ENCODE measurements at regions not wholly inside any gene's neighbourhood (a gene's known extent, or its start where the extent isn't known, plus 50 kb on each side); places are given as distances from the start of the nearest gene placed in this dataset.

- H2BK120ac ChIP-seq (ENCODE audit: low read depth, low read length) = no peak overlapping the region
- no peaks in the 10 kb centered on the region for H3K4me1 ChIP-seq (ENCODE audit: control insufficient read depth, insufficient read depth, low read length)
- H4K8ac ChIP-seq (ENCODE audit: low read depth in 2 of 2, low read length in 2 of 2) = no peak overlapping the region
- no peak overlapping the region for H2BK15ac ChIP-seq (ENCODE audit: low read depth, low read length)
- no peaks in the 10 kb centered on the region for H3K9me1 ChIP-seq (ENCODE audit: insufficient read depth, low read length)
- H3K23ac ChIP-seq (ENCODE audit: low read depth, low read length) = no peak overlapping the region
- no peaks in the 10 kb centered on the region for H3K79me1 ChIP-seq (ENCODE audit: low read depth in 1 of 2, low read length in 2 of 2)
- POLR2A ChIA-PET (ENCODE audit: unreplicated experiment) = no interaction called here
- H3K4me2 ChIP-seq (ENCODE audit: low read depth, low read length) = no peak overlapping the region
- DNase-seq (no peak), ATAC-seq (ENCODE audit: low read depth) (no peak)
- no TSS peak for BruUV-seq (replicated peaks)
- no peak overlapping the region for H3K14ac ChIP-seq (replicated peaks; ENCODE audit: low read depth, low read length)
- no peaks in the 10 kb centered on the region for H3K27me3 ChIP-seq (ENCODE audit: control insufficient read depth, insufficient read depth, low read length)
- no peak overlapping the region for H2BK5ac ChIP-seq (ENCODE audit: low read depth, low read length, poor library complexity, severe bottlenecking)
- no peak overlapping the region for H3K56ac ChIP-seq (ENCODE audit: extremely low read depth, insufficient read depth, low read length)
- no peaks in the 10 kb centered on the region for H3K36me3 ChIP-seq (ENCODE audit: control insufficient read depth, insufficient read depth, low read length)
- H4K5ac ChIP-seq (ENCODE audit: low read depth, low read length) = no peak overlapping the region
- H3K9me3 ChIP-seq (ENCODE audit: control insufficient read depth, insufficient read depth, low read length) = peaks cover 4% of the 10 kb centered on the region; the same call in 1 of the 2 replicates
- no peak for TF ChIP-seq FOS (IDR thresholded peaks at IDR 0.05; ENCODE audit: low read depth, low read length)
- TF ChIP-seq CEBPB (IDR thresholded peaks at IDR 0.05; ENCODE audit: low read depth, low read length) = no peak
- no peak for TF ChIP-seq CHD1 (IDR thresholded peaks at IDR 0.05; ENCODE audit: low read depth, low read length)
- TF ChIP-seq POLR2A (IDR thresholded peaks at IDR 0.05; ENCODE audit: low read depth, low read length) = no peak
- H3K9ac ChIP-seq (ENCODE audit: low read depth, low read length) = no peak overlapping the region
- no peak overlapping the region for H2AK5ac ChIP-seq (ENCODE audit: low read depth, low read length)
- intact Hi-C loops (cut with micrococcal nuclease) (no loop called here), in situ Hi-C loops (cut with MboI; ENCODE audit: low sequenced_read_pairs) (no loop called here), dilution Hi-C loops (cut with HindIII; ENCODE audit: low sequenced_read_pairs, unreplicated experiment) (no loop called here)
- H2AFZ ChIP-seq (replicated peaks; ENCODE audit: low read length, poor library complexity) = no peak overlapping the region
- no peak overlapping the region for H3K18ac ChIP-seq (ENCODE audit: low read depth, low read length)
- H2BK20ac ChIP-seq (ENCODE audit: low read depth, low read length) = no peak overlapping the region
- H4K20me1 ChIP-seq (ENCODE audit: insufficient read depth, low read length) = no peaks in the 10 kb centered on the region
- CTCF ChIA-PET = no interaction called here
- H3K27ac ChIP-seq (ENCODE audit: insufficient read depth, low read length) = no peak overlapping the region
- no peak overlapping the region for H3K4ac ChIP-seq (ENCODE audit: low read depth, low read length)
- no CpG with 5 or more reads among the region's 5 CpGs for WGBS, 2 experiments (ENCODE audit: extremely low coverage in 2 of 2, insufficient read length in 1 of 2)
- no peak overlapping the region for H4K91ac ChIP-seq (ENCODE audit: insufficient read depth, low read depth, low read length)
- no peak overlapping the region for H3K4me3 ChIP-seq (ENCODE audit: insufficient read depth, low read depth, low read length)
- no peak overlapping the region for H2AK9ac ChIP-seq (replicated peaks; ENCODE audit: low read depth, low read length, poor library complexity)
Measured at GRCh38 chr7:123355576-123356190, 155.9 kb upstream of the SLC13A1 start.
